NCI-H2196 treated with DMSO at 0.1 percent for 48 hours (cell line): ENCODE measurements at regions not wholly inside any gene's neighbourhood (a gene's known extent, or its start where the extent isn't known, plus 50 kb on each side); places are given as distances from the start of the nearest gene placed in this dataset.
"Not testable (repeated sequence)": the region's sequence is repeated elsewhere in the genome, so short reads cannot be mapped to it uniquely, and the experiment has no call there.

Experiments used
- DNase-seq: peaks from one replicate; lab custom pipeline; 2025; ENCODE audit not compliant: unreplicated experiment; lab: John Stamatoyannopoulos, UW

GRCh38 chr2:111522231-111522768 lies 361.7 kb downstream of the ANAPC1 start:
- DNase-seq, result no peak

- no peak for DNase-seq
These were observed 361.0 kb downstream of the ANAPC1 start for GRCh38 chr2:111523009-111523408.

DNA sequence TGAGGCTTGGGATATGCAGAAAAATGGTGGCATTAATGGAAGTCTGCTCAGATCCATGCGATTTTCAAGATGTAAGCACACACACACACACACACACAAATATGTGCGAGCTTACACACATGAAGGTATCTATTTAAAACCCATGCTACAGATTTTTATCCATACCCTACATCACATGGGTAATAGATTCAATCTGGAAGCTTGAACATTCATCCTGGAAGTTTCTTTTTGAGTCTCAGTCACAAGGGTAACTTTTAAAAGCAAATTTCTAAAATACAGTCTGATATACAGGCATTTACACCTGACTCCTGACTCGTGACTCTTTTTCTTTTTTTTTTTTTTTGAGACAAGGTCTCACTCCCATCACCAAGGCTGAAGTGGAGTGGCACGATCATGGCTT lies 359.0 kb downstream of the ANAPC1 start:
- DNase-seq, result not testable (repeated sequence)

- DNase-seq, result not testable (repeated sequence)
These were observed 357.9 kb downstream of the ANAPC1 start for GRCh38 chr2:111526041-111526639.

- DNase-seq, result not testable (repeated sequence)
These were observed 356.1 kb downstream of the ANAPC1 start for GRCh38 chr2:111527707-111528400.

DNA sequence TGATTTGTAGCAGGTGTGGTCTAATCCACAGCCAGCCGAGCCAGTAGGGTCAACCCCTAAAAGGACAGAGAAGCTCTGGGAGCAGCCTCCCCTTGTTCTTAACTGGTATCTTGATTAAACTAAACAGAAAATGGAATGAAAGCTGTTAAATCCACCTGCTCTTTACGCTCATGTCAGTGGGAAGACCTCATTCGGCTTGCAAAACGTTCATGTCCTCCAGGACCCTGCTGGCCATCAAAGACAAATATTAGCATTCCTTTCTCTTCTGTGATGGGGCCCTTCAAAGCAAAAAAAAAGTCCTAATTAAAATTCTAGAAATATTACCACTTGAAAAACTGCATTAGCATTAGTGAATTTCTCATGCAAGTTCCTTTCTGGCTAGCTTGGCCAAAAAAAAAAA lies 355.0 kb downstream of the ANAPC1 start:
- DNase-seq, result not testable (repeated sequence)

DNA sequence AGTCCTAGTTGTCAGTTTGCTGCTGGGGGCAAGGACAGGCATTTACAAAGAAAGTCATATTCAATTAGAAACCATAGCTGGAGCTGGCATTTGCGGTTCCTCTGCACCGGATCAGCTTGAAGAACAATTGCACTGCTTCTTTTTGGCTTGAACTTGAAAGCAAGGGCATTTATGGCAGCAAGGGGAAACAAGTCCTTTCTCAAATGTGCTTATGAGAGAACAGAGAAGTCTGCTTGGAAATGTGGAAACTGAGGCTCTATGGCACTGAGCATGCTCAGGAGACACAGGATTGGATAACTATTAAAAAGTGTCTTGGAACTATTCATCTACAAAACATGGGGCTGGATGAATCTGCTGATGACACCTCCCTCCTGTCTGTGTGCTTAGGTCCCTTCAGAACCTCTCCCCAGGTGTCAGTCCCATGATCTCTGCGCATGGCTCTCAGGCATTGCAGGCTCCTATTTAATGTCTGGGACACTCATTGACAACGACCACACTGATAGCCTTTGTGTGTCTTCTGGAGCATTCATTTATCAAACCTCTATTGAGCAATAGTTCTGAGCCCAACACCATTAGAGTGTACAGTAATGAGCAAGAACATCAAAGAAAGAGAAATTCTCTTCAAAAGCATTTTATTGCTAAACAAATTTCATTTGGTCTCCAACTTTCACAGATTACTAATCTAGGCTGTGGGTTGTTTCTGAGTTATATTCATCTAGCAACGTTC lies 353.6 kb downstream of the ANAPC1 start:
- DNase-seq, result not testable (repeated sequence)

GRCh38 chr2:111532682-111533556 lies 351.1 kb downstream of the ANAPC1 start:
- DNase-seq, result not testable (repeated sequence)

- DNase-seq, result not testable (repeated sequence)
These were observed 350.3 kb downstream of the ANAPC1 start for GRCh38 chr2:111533557-111534247.

DNA sequence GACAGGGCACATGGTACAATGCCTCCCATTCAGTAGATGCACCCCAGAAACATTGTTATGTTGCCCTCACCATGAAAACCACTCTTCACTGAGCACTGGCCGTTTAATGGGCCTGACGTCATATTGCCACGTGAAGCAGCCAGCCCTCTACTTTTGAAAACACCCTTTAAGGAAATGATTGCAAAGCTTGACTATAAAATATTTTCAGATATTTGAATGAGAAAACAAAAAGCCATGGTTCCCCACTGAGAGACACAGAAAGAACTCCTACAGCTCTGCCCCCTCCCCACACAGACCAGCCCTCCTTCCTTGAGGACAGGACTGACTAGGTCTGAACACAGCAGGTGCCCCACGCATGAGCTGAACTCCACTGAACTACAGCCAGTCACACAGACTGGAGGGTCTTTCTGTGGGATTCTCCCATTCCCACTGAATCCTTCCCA lies 349.1 kb downstream of the ANAPC1 start:
- no peak for DNase-seq

GRCh38 chr2:111535404-111535803 lies 348.6 kb downstream of the ANAPC1 start:
- no peak for DNase-seq

- DNase-seq, result no peak
These were observed 346.8 kb downstream of the ANAPC1 start for GRCh38 chr2:111537078-111537655.

- DNase-seq, result not testable (repeated sequence)
These were observed 344.0 kb downstream of the ANAPC1 start for GRCh38 chr2:111539991-111540390.

DNA sequence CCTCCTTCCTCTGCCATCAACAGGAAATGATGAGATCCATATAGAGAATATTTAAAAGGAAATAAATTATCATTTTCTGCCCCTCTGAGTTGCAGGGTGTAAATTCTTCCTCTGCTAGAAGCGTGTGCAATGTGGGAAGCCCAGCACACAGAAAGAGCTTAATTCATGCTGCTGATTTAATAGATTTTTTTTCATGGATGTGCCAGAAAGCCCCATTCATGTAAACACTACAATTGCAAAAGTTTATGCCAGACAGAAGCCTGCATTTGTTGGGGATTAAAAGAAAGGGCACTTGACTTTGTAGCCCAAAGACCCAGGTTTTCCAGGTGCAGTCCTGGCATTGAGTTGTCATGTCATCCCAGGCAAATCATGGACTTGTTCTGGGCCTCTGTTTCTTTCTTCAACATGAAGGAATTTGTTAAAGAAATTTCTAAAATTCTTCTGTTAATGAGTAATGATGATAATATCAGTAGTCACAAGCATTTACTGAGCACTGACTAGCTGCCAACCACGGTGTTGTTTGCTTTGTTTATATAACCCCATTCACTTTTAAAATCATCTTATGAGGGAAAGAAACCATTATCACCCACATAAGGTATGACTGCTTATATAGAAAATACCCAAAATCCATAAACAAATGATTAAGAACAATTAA lies 341.7 kb downstream of the ANAPC1 start:
- not testable (repeated sequence) for DNase-seq

DNA sequence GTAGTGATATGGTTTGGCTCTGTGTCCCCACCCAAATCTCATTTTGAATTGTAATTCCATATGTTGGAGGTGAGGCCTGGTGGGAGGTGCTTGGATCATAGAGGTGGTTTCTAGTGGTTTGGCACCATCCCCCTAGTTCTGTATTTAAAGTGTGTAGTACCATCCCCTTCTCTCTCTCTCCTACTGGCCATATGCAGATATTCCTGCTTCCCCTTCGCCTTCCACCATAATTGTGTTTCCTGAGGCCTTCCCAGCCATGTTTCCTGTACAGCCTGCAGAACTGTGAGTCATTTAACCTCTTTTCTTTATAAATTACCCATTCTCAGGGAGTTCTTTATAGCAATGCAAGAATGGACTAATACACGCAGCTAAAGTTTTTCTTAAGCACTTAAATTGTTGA lies 340.0 kb downstream of the ANAPC1 start:
- not testable (repeated sequence) for DNase-seq

- DNase-seq, result not testable (repeated sequence)
These were observed 338.1 kb downstream of the ANAPC1 start for GRCh38 chr2:111545723-111546431.

- DNase-seq, result not testable (repeated sequence)
These were observed 337.4 kb downstream of the ANAPC1 start for GRCh38 chr2:111546578-111546977.

GRCh38 chr2:111549174-111549573 lies 334.8 kb downstream of the ANAPC1 start:
- DNase-seq, result not testable (repeated sequence)

DNA sequence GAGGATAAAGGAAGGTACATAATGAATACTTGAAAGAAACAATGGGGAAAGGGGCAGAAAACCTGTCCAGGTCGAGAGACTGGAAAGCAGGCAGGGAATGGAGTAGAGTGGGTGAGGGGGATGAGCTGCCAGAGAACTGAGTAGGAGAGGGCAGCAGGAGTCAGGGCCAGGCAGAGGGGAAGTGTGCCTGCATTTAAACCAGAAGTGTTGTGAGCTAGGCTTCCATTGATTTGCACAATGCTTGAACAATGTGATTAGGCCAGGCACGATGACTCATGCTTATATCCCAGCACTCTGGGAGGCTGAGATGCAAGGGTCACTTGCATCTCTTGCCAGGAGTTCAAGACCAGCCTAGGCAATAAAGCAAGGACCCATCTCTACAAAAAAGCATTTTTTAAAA lies 332.6 kb downstream of the ANAPC1 start:
- DNase-seq, result not testable (repeated sequence)
